ENCODE measurements at regions not wholly inside any gene's neighbourhood (a gene's known extent, or its start where the extent isn't known, plus 50 kb on each side); places are given as distances from the start of the nearest gene placed in this dataset.

DNA sequence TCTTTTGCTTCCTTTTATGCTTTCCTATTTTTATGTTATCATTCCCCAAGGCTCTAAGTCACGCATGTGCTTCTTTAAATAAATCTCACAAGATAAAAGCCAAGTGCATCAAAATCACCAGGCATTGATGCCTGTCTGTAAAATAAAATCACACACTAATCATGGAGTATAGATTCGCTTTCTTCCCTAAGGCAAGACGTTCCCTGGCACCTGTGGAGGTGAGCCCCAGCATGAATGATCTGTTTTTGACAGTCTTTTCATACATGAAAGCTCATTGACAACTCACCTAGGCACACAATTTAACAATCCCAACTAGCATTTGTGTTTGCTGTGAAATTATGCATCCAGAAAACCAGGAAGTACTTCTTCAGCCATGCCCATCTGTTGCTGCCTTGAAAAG, 146.9 kb upstream of the DMAC1 start:
- H3K27ac ChIP-seq, result no peak overlapping the region
- no peaks in the 10 kb centered on the region for H3K27me3 ChIP-seq
- H3K36me3 ChIP-seq, result no peaks in the 10 kb centered on the region
- TF ChIP-seq POLR2AphosphoS5 (IDR thresholded peaks at IDR 0.05) (no peak), CTCF (IDR thresholded peaks at IDR 0.05) (no peak), POLR2A (IDR thresholded peaks at IDR 0.05) (no peak)
- no peaks in the 10 kb centered on the region for H3K9me3 ChIP-seq
- no peaks in the 10 kb centered on the region for H3K4me1 ChIP-seq
- intact Hi-C loops (cut with DNase I; ENCODE audit: low total_unique reads), result no loop called here
- H3K4me3 ChIP-seq, result no peak overlapping the region
- DNase-seq (ENCODE audit: low spot score in 2 of 2), result no peak

DNA sequence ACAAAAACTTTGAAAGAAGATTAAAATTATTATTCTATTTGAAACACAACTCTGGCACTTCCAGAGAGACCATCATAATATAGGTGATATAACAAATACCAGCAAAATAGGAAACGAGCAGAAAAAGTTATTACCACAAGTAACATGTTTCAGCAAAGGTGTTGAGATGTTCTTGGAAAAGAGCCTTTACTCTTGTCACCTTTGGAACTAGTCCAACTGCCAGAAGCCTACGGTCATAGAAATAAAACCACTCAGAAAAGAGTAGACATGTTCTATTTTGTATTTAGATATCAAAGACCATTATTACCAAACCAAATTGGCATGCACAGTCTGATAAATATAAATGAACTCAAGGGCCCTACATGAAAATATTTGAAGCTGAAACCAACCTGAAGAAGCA, 145.0 kb upstream of the DMAC1 start:
- TF ChIP-seq CTCF (IDR thresholded peaks at IDR 0.05), result no peak
- no peak for TF ChIP-seq POLR2AphosphoS5 (IDR thresholded peaks at IDR 0.05)
- no peak for TF ChIP-seq POLR2A (IDR thresholded peaks at IDR 0.05)
- Histone ChIP-seq H3K36me3 (no peaks in the 10 kb centered on the region), H3K27ac (no peak overlapping the region), H3K4me3 (no peak overlapping the region), H3K27me3 (no peaks in the 10 kb centered on the region), H3K9me3 (no peaks in the 10 kb centered on the region), H3K4me1 (no peaks in the 10 kb centered on the region)
- intact Hi-C loops (cut with DNase I; ENCODE audit: low total_unique reads), result no loop called here
- no peak for DNase-seq (ENCODE audit: low spot score in 2 of 2)

DNA sequence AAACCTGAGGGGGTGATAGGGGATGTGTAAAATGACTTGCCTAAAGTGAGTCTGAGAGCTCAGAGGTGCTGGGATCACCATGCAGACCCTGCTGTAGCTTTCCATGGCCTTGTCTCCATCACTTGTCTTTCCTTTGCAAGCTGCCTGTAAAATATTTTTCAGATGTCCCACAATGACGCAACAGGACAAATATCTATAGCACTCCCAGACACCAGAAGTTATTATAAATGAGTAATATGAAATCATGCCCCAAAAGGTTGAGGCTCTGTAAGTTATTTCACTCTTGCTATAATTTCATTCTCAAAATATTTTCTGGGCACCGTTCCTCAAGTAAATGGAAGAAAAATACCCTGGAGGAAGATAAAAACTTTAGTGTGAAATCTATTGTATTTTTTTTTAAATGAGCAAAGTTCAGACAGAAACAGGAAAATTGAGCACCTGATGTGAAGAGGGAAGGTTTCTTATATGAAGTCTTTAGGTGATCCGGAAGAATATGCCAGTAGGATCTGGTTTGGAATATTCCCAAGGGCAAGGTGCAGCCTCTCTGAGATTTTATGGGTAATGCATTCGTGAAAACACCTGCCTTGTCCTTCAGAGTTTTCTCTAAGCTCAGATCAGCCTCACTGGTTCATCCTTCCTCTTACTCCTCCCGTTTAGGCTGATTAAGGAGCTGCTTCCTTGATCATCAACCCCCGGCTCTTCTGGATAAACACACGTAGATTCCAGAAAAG, 138.3 kb upstream of the DMAC1 start:
- Histone ChIP-seq H3K36me3 (no peaks in the 10 kb centered on the region), H3K27ac (no peak overlapping the region), H3K9me3 (no peaks in the 10 kb centered on the region), H3K27me3 (no peaks in the 10 kb centered on the region), H3K4me3 (no peak overlapping the region), H3K4me1 (no peaks in the 10 kb centered on the region)
- no peak for TF ChIP-seq CTCF (IDR thresholded peaks at IDR 0.05)
- no peak for TF ChIP-seq POLR2A (IDR thresholded peaks at IDR 0.05)
- no peak for TF ChIP-seq POLR2AphosphoS5 (IDR thresholded peaks at IDR 0.05)
- DNase-seq (ENCODE audit: low spot score in 2 of 2), result no peak
- intact Hi-C loops (cut with DNase I; ENCODE audit: low total_unique reads), result loop anchor here (2.0 kb wide), 1 partner anchor 37 kb away; no protein-coding TSS in a partner anchor

GRCh38 chr9:7936996-7937395, 137.4 kb upstream of the DMAC1 start:
- no peaks in the 10 kb centered on the region for H3K9me3 ChIP-seq
- H3K4me1 ChIP-seq, result no peaks in the 10 kb centered on the region
- intact Hi-C loops (cut with DNase I; ENCODE audit: low total_unique reads), result loop anchor here (2.0 kb wide), 1 partner anchor 38 kb away; no protein-coding TSS in a partner anchor
- H3K27me3 ChIP-seq, result no peaks in the 10 kb centered on the region
- no peak for DNase-seq (ENCODE audit: low spot score in 2 of 2)
- no peak overlapping the region for H3K4me3 ChIP-seq
- TF ChIP-seq POLR2AphosphoS5 (IDR thresholded peaks at IDR 0.05), result no peak
- no peak for TF ChIP-seq POLR2A (IDR thresholded peaks at IDR 0.05)
- TF ChIP-seq CTCF (IDR thresholded peaks at IDR 0.05), result no peak
- no peaks in the 10 kb centered on the region for H3K36me3 ChIP-seq
- no peak overlapping the region for H3K27ac ChIP-seq

GRCh38 chr9:7936163-7936562, 136.6 kb upstream of the DMAC1 start:
- Histone ChIP-seq H3K4me3 (no peak overlapping the region), H3K27me3 (no peaks in the 10 kb centered on the region), H3K4me1 (no peaks in the 10 kb centered on the region), H3K36me3 (no peaks in the 10 kb centered on the region), H3K9me3 (no peaks in the 10 kb centered on the region), H3K27ac (no peak overlapping the region)
- TF ChIP-seq CTCF (IDR thresholded peaks at IDR 0.05) (no peak), POLR2AphosphoS5 (IDR thresholded peaks at IDR 0.05) (no peak), POLR2A (IDR thresholded peaks at IDR 0.05) (no peak)
- intact Hi-C loops (cut with DNase I; ENCODE audit: low total_unique reads), result loop anchor here (2.0 kb wide), 1 partner anchor 39 kb away; no protein-coding TSS in a partner anchor
- no peak for DNase-seq (ENCODE audit: low spot score in 2 of 2)
